Thyroid gland (tissue), 4 donors: ENCODE measurements at regions not wholly inside any gene's neighbourhood (a gene's known extent, or its start where the extent isn't known, plus 50 kb on each side); places are given as distances from the start of the nearest gene placed in this dataset.
A peak's percentile ranks its signal among the peaks of the same experiment; 100 is the strongest.

ENCODE experiments used
- DNase-seq, 2 donors: peaks; one replicate each; pipeline ENCODE4 v3.0.0-alpha.2; 2019
- H3K27ac ChIP-seq, 3 donors: fragments of 200-600 bp; sonication (generic); 1 replicate in 2 of 3; 2 replicates in 1 of 3; pipeline ENCODE4 v1.5.1; 2016 to 2019; ENCODE audit warnings: mild to moderate bottlenecking in 1 of 3, moderate library complexity in 1 of 3
- H3K27me3 ChIP-seq: fragments of 200-600 bp; sonication (generic); one replicate; pipeline ENCODE4 v1.5.1; 2019
- H3K36me3 ChIP-seq, 2 donors: fragments of 200-600 bp; sonication (generic); one replicate each; pipeline ENCODE4 v1.5.1; 2016 to 2019
- H3K4me1 ChIP-seq, 2 donors: fragments of 200-600 bp; sonication (generic); one replicate each; pipeline ENCODE4 v1.5.1; 2017 to 2019
- H3K4me3 ChIP-seq, 3 donors: fragments of 200-600 bp; sonication (generic); replicated peaks in 1 of 3; 1 replicate in 2 of 3; 2 replicates in 1 of 3; pipeline ENCODE4 v1.5.1; 2016; ENCODE audit warnings: mild to moderate bottlenecking in 1 of 3
- H3K9me3 ChIP-seq: fragments of 200-600 bp; sonication (generic); one replicate; pipeline ENCODE4 v1.5.1; 2017
- POLR2A ChIP-seq, 2 donors: fragments of 450-650 bp; IDR thresholded peaks; one replicate each; pipeline ENCODE4 v1.6.1; 2017; ENCODE audit warnings: antibody characterized with exemption in 2 of 2, mild to moderate bottlenecking in 2 of 2, moderate library complexity in 1 of 2
- WGBS, 2 donors: methylation state at CpG; one replicate each; pipeline ENCODE4 v1.1.5; 2017; 5-methylcytosine and 5-hydroxymethylcytosine counted together
- intact Hi-C: fragments of 100-400 bp; cut with DNase I; formaldehyde crosslinking; loops from one replicate; pipeline ENCODE4 v1.15.1; 2023
- TF ChIP-seq, protein P1 (sequence below), 6 experiments: fragments of 200-600 bp in 3 of 6; fragments of 450-650 bp in 3 of 6; sonication (generic) in 3 of 6; IDR thresholded peaks; one replicate each; pipeline ENCODE4 v1.5.1; 2016 to 2019; ENCODE audit warnings: antibody characterized with exemption in 6 of 6, mild to moderate bottlenecking in 2 of 6, inconsistent platforms in 1 of 6, moderate library complexity in 1 of 6

DNA sequence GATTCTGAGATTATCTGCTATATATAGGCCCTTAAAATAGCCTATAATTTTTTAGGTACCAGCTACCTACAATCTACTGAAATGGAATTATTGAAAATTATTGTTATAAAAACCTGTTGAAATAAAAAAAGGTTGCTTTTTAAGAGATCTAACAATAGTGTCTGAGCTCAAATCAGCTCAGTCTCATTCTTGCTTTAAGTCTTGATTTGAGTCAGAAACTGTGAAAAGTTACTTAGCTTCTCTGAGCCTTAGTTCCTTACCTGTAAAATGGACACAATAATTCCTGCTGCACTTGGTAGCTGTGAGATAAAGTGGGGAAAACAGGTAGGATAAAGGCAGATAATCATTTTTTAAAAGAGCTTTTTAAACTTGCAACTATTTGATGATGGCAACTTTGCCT is 118.8 kb upstream of the UBE2E2 start:
- Histone ChIP-seq H3K4me1 (peaks cover 27% of the 10 kb centered on the region in 2 donors), H3K4me3 (no peak overlapping the region), H3K9me3 (no peaks in the 10 kb centered on the region), H3K36me3 (no peaks in the 10 kb centered on the region), H3K27ac (peak overlapping the region in 1 of 3 donors; percentile 74), H3K27me3 (no peaks in the 10 kb centered on the region)
- no peak for TF ChIP-seq POLR2A (IDR thresholded peaks at IDR 0.05)
- TF ChIP-seq, protein P1, sequence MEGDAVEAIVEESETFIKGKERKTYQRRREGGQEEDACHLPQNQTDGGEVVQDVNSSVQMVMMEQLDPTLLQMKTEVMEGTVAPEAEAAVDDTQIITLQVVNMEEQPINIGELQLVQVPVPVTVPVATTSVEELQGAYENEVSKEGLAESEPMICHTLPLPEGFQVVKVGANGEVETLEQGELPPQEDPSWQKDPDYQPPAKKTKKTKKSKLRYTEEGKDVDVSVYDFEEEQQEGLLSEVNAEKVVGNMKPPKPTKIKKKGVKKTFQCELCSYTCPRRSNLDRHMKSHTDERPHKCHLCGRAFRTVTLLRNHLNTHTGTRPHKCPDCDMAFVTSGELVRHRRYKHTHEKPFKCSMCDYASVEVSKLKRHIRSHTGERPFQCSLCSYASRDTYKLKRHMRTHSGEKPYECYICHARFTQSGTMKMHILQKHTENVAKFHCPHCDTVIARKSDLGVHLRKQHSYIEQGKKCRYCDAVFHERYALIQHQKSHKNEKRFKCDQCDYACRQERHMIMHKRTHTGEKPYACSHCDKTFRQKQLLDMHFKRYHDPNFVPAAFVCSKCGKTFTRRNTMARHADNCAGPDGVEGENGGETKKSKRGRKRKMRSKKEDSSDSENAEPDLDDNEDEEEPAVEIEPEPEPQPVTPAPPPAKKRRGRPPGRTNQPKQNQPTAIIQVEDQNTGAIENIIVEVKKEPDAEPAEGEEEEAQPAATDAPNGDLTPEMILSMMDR (IDR thresholded peaks at IDR 0.05) = no peak
- no peak for DNase-seq
- intact Hi-C loops = no loop called here

DNA sequence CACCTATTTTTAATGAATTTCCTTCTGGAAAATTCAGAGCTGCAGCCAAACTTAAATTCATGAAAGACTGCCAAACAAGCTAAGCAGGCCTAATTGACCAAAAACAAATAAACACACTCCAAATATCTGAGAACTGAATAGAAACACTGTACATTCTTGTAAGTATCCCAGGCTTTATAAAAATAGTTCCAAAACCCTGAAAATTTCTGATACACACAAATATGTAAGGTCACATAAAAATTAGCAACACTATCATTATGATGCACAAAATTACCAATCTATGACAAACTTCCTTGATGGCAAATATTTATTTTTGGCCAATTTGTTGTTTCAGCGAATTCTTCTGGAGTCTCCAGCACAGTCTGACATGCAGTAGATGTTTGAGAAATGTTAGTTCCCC is 117.9 kb upstream of the UBE2E2 start:
- intact Hi-C loops = no loop called here
- 77 to 80% methylated on average over 1 of the region's 1 CpG for WGBS, 2 donors
- no peak for DNase-seq
- H3K4me3 ChIP-seq = no peak overlapping the region
- H3K4me1 ChIP-seq = peaks cover 27% of the 10 kb centered on the region in 2 donors
- peak overlapping the region in 2 of 3 donors; percentile 58 to 74 for H3K27ac ChIP-seq
- H3K27me3 ChIP-seq = no peaks in the 10 kb centered on the region
- TF ChIP-seq, protein P1 (IDR thresholded peaks at IDR 0.05) = no peak
- no peak for TF ChIP-seq POLR2A (IDR thresholded peaks at IDR 0.05)
- no peaks in the 10 kb centered on the region for H3K36me3 ChIP-seq
- H3K9me3 ChIP-seq = no peaks in the 10 kb centered on the region

DNA sequence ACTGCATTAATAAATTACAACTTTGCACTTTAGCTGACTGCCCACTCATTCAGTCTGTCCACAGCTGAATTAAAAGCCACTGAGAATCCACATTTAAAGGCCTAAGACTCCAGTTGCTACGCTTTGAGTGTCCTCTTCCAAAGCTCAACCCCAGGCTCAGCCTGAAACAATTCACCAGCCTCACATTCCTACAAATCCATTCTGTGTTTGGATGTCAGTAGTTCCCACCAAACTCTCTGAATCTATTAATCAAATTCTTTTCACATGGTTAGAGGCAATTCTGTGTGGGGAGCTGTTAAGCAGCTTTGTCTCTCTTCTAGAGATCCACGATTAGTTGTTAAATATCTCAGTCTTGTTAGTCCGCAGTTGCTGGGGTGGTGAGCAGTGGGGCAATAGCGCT is 116.8 kb upstream of the UBE2E2 start:
- no peaks in the 10 kb centered on the region for H3K27me3 ChIP-seq
- intact Hi-C loops = no loop called here
- H3K4me3 ChIP-seq = no peak overlapping the region
- TF ChIP-seq, protein P1 (IDR thresholded peaks at IDR 0.05) = no peak
- TF ChIP-seq POLR2A (IDR thresholded peaks at IDR 0.05) = no peak
- H3K9me3 ChIP-seq = no peaks in the 10 kb centered on the region
- peak overlapping the region; percentile 46 to 68 (median 58) for H3K27ac ChIP-seq
- H3K4me1 ChIP-seq = peaks cover 27% of the 10 kb centered on the region in 2 donors
- no peak for DNase-seq
- WGBS, 2 donors = 62 to 64% methylated on average over 4 of the region's 4 CpGs
- no peaks in the 10 kb centered on the region for H3K36me3 ChIP-seq

DNA sequence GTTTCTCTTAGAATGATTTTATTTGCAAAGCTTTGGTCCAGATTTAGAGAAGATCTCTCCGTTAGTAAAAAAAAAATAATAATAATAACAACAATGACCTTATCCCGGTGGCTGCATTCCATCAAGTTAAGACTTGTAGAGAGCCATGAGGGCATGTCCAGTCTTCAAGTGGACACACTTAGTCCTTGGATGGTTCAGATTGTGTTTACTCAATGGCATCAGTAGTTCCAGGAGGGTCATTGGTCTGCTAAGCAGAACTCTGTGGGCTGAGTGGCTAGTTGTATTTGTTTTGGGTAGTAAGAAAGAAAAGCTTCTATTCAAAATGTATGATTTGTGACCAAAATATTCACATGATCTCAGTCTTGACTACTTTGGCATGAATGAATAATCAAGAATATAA is 116.3 kb upstream of the UBE2E2 start:
- DNase-seq = peak; percentile 56 to 63
- Histone ChIP-seq H3K27ac (peak overlapping the region; percentile 46 to 68 (median 58)), H3K4me1 (peaks cover 27% of the 10 kb centered on the region in 2 donors), H3K9me3 (no peaks in the 10 kb centered on the region), H3K27me3 (no peaks in the 10 kb centered on the region), H3K36me3 (no peaks in the 10 kb centered on the region), H3K4me3 (no peak overlapping the region)
- 28 to 39% methylated on average over 2 of the region's 2 CpGs for WGBS, 2 donors
- intact Hi-C loops = no loop called here
- TF ChIP-seq, protein P1 (IDR thresholded peaks at IDR 0.05) = no peak
- TF ChIP-seq POLR2A (IDR thresholded peaks at IDR 0.05) = no peak

DNA sequence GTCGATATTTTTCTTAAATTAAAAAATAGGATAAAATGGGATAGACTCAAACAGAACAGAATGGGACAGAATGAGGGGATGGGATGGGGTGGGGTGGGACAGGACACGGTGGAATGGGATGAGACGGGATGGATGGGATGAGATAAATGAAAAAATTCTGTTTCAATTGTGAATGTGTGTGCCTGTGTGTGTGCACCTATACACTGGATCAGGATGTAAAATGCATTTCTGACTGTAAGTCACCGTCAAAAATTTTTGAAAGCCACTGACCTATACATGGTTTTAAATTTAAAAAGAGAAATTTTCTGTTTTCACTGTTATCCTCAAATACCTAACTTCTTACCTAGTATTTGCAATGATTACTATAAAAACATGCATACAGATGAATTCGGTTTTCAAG is 108.7 kb upstream of the UBE2E2 start:
- H3K27ac ChIP-seq = no peak overlapping the region
- no peaks in the 10 kb centered on the region for H3K27me3 ChIP-seq
- intact Hi-C loops = no loop called here
- H3K9me3 ChIP-seq = no peaks in the 10 kb centered on the region
- H3K36me3 ChIP-seq = no peaks in the 10 kb centered on the region
- no peak for DNase-seq
- TF ChIP-seq, protein P1 (IDR thresholded peaks at IDR 0.05) = no peak
- no peak for TF ChIP-seq POLR2A (IDR thresholded peaks at IDR 0.05)
- H3K4me1 ChIP-seq = peaks cover 0 to 8% of the 10 kb centered on the region in 2 donors
- H3K4me3 ChIP-seq = no peak overlapping the region
- WGBS, 2 donors = 94 to 96% methylated on average over 5 of the region's 5 CpGs
